H9 (cell line): ENCODE measurements at regions not wholly inside any gene's neighbourhood (a gene's known extent, or its start where the extent isn't known, plus 50 kb on each side); places are given as distances from the start of the nearest gene placed in this dataset.

Experiments
- DNase-seq: peaks from one replicate; pipeline ENCODE4 v3.0.0-alpha.2; 2017
- H2AFZ ChIP-seq: one replicate; pipeline ENCODE4 v1.6.1; 2013; ENCODE audit warnings: mild to moderate bottlenecking, low read length, control low read depth, moderate library complexity
- H2AK5ac ChIP-seq: 2 replicates; pipeline ENCODE4 v1.6.1; 2013; ENCODE audit warnings: low read length, control low read depth, mixed read lengths; ENCODE audit not compliant: insufficient read length
- H2BK120ac ChIP-seq: one replicate; pipeline ENCODE4 v1.6.1; 2013; ENCODE audit warnings: low read depth, mild to moderate bottlenecking, low read length, control low read depth, inconsistent platforms; ENCODE audit not compliant: poor library complexity, severe bottlenecking
- H2BK12ac ChIP-seq: 2 replicates; pipeline ENCODE4 v1.6.1; 2013; ENCODE audit warnings: low read length, control low read depth, mixed read lengths, low read depth; ENCODE audit not compliant: insufficient read length
- H2BK15ac ChIP-seq: 2 replicates; pipeline ENCODE4 v1.6.1; 2013; ENCODE audit warnings: low read depth, low read length, control low read depth
- H2BK20ac ChIP-seq: one replicate; pipeline ENCODE4 v1.6.1; 2013; ENCODE audit warnings: low read depth, mild to moderate bottlenecking, low read length, control low read depth, inconsistent platforms; ENCODE audit not compliant: poor library complexity, severe bottlenecking
- H2BK5ac ChIP-seq: 2 replicates; pipeline ENCODE4 v1.6.1; 2013; ENCODE audit warnings: low read length, control low read depth, mixed read lengths; ENCODE audit not compliant: insufficient read length
- H3K14ac ChIP-seq: 2 replicates; pipeline ENCODE4 v1.6.1; 2013; ENCODE audit warnings: low read length, control low read depth; ENCODE audit not compliant: insufficient read depth
- H3K18ac ChIP-seq: 2 replicates; pipeline ENCODE4 v1.6.1; 2013; ENCODE audit warnings: low read depth, mild to moderate bottlenecking, mixed read lengths, low read length, control low read depth; ENCODE audit not compliant: insufficient read length
- H3K23ac ChIP-seq: 2 replicates; pipeline ENCODE4 v1.6.1; 2013; ENCODE audit warnings: low read length, control low read depth, mixed read lengths, low read depth; ENCODE audit not compliant: insufficient read length
- H3K23me2 ChIP-seq: 2 replicates; pipeline ENCODE4 v1.6.1; 2013; ENCODE audit warnings: low read depth, mild to moderate bottlenecking, mixed read lengths, low read length, control low read depth; ENCODE audit not compliant: insufficient read length, poor library complexity, severe bottlenecking
- H3K27ac ChIP-seq: 2 replicates; pipeline ENCODE4 v1.5.1; 2013; ENCODE audit warnings: low read length, control low read depth, mixed read lengths, low read depth; ENCODE audit not compliant: insufficient read length
- H3K27me3 ChIP-seq: 2 replicates; pipeline ENCODE4 v1.6.1; 2013; ENCODE audit warnings: low read length, control low read depth, inconsistent platforms; ENCODE audit not compliant: insufficient read depth
- H3K4ac ChIP-seq: 2 replicates; pipeline ENCODE4 v1.6.1; 2013; ENCODE audit warnings: low read depth, mild to moderate bottlenecking, control low read depth, inconsistent platforms, low read length, moderate library complexity
- H3K4me1 ChIP-seq: 2 replicates; pipeline ENCODE4 v1.6.1; 2013; ENCODE audit warnings: low read length, control low read depth, inconsistent platforms; ENCODE audit not compliant: insufficient read depth
- H3K4me2 ChIP-seq: 2 replicates; pipeline ENCODE4 v1.6.1; 2013; ENCODE audit warnings: low read length, control low read depth, mixed read lengths; ENCODE audit not compliant: insufficient read length, insufficient read depth
- H3K56ac ChIP-seq: 2 replicates; pipeline ENCODE4 v1.6.1; 2013; ENCODE audit warnings: low read depth, mild to moderate bottlenecking, mixed read lengths, low read length, control low read depth; ENCODE audit not compliant: insufficient read length
- H3K79me1 ChIP-seq: 2 replicates; pipeline ENCODE4 v1.6.1; 2013; ENCODE audit warnings: low read depth, mild to moderate bottlenecking, moderate library complexity, low read length, control low read depth, inconsistent platforms; ENCODE audit not compliant: insufficient read depth, poor library complexity, severe bottlenecking
- H3K79me2 ChIP-seq: 2 replicates; pipeline ENCODE4 v1.6.1; 2013; ENCODE audit warnings: low read length, control low read depth, inconsistent platforms; ENCODE audit not compliant: insufficient read depth
- H3K9ac ChIP-seq: 2 replicates; pipeline ENCODE4 v1.6.1; 2013; ENCODE audit warnings: low read length, control low read depth, mixed read lengths; ENCODE audit not compliant: insufficient read length; ENCODE audit errors: extremely low read depth
- H3K9me3 ChIP-seq: one replicate; pipeline ENCODE4 v1.6.1; 2013; ENCODE audit warnings: low read depth, low read length, inconsistent platforms; ENCODE audit not compliant: control insufficient read depth
- H3T11ph ChIP-seq: one replicate; pipeline ENCODE4 v1.6.1; 2013; ENCODE audit warnings: mild to moderate bottlenecking, low read length, control low read depth, inconsistent platforms
- H4K20me1 ChIP-seq: one replicate; pipeline ENCODE4 v1.6.1; 2013; ENCODE audit not compliant: control insufficient read depth, insufficient read length, insufficient read depth
- H4K5ac ChIP-seq: 2 replicates; pipeline ENCODE4 v1.6.1; 2013; ENCODE audit warnings: low read depth, mild to moderate bottlenecking, mixed read lengths, low read length, control low read depth; ENCODE audit not compliant: insufficient read length
- H4K8ac ChIP-seq: replicated peaks from 2 replicates; pipeline ENCODE4 v1.6.1; 2013; ENCODE audit warnings: low read length, control low read depth, mixed read lengths, low read depth; ENCODE audit not compliant: insufficient read length
- H4K91ac ChIP-seq: 2 replicates; pipeline ENCODE4 v1.6.1; 2013; ENCODE audit warnings: low read depth, mild to moderate bottlenecking, moderate library complexity, mixed read lengths, low read length, control low read depth; ENCODE audit not compliant: insufficient read length
- H3K27ac Mint-ChIP-seq, 3 experiments: 2 replicates in 2 of 3; 3 replicates in 1 of 3; pipeline ENCODE4 v1.8.0; 2020 to 2021; ENCODE audit warnings: mixed read lengths in 3 of 3, mild to moderate bottlenecking in 1 of 3, moderate library complexity in 1 of 3
- H3K27me3 Mint-ChIP-seq: 2 replicates; pipeline ENCODE4 v1.8.0; 2021; ENCODE audit warnings: low read depth, mild to moderate bottlenecking, moderate library complexity, mixed read lengths
- H3K36me3 Mint-ChIP-seq, 3 experiments: 2 replicates in 2 of 3; 3 replicates in 1 of 3; pipeline ENCODE4 v1.8.0; 2020 to 2021; ENCODE audit warnings: low read depth in 3 of 3, mixed read lengths in 3 of 3; ENCODE audit not compliant: insufficient read depth in 1 of 3
- H3K4me1 Mint-ChIP-seq, 2 experiments: 2 replicates each; pipeline ENCODE4 v1.8.0; 2020; ENCODE audit warnings: mixed read lengths in 2 of 2
- H3K4me3 Mint-ChIP-seq, 2 experiments: 2 replicates in 1 of 2; 3 replicates in 1 of 2; pipeline ENCODE4 v1.8.0; 2020 to 2021; ENCODE audit warnings: mild to moderate bottlenecking in 2 of 2, mixed read lengths in 2 of 2, moderate library complexity in 1 of 2
- H3K9me3 Mint-ChIP-seq, 2 experiments: 2 replicates in 1 of 2; 3 replicates in 1 of 2; pipeline ENCODE4 v1.8.0; 2020; ENCODE audit warnings: mild to moderate bottlenecking in 2 of 2, mixed read lengths in 2 of 2, moderate library complexity in 1 of 2
- CTCF ChIP-seq: fragments of 200-600 bp; sonication (generic); conservative IDR thresholded peaks from 3 replicates; pipeline ENCODE4 v1.8.0; 2021; ENCODE audit warnings: antibody characterized with exemption, mild to moderate bottlenecking
- WGBS: extraction: QIAGEN DNeasy Blood & Tissue Kit; methylation state at CpG from one replicate; pipeline ENCODE4 v1.1.7; 2013; ENCODE audit warnings: missing lambda C conversion rate, low lambda C conversion rate, mixed read lengths; ENCODE audit not compliant: insufficient read length; ENCODE audit errors: extremely low coverage; 5-methylcytosine and 5-hydroxymethylcytosine counted together

DNA sequence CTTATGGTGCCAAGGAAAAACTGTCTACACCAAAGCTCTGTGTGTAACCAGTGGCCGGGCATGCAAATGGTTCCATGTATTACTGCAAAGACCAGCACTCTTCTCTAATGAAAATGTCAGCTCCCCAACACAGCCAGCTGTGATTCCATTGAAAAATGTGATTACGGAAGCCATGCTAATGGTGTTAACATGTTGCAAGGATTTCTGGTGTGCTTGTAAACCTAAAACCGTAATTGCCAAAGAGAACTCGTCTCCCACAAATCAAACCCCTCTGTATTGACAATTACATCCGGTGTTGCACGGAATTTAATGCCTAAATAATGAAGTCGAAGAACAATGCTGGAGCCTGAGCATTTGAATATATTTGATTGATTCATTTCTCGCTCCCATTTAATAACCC lies 351.7 kb downstream of the NPIPA8 start:
- no peak for TF ChIP-seq CTCF
- H3K4me1 ChIP-seq: no peaks in the 10 kb centered on the region

More for the DNA sequence above, 351.7 kb downstream of the NPIPA8 start:
- H3K18ac ChIP-seq: no peak overlapping the region
- no peak overlapping the region for H4K91ac ChIP-seq
- H3K27me3 ChIP-seq: no peaks in the 10 kb centered on the region
- no peaks in the 10 kb centered on the region for H3K36me3 Mint-ChIP-seq
- no peak overlapping the region for H3K4me2 ChIP-seq
- no peaks in the 10 kb centered on the region for H3K79me2 ChIP-seq
- H3K4me3 Mint-ChIP-seq: no peak overlapping the region
- no peak overlapping the region for H3K14ac ChIP-seq
- no peaks in the 10 kb centered on the region for H3K79me1 ChIP-seq
- H3K4ac ChIP-seq: no peak overlapping the region
- H3K27me3 Mint-ChIP-seq: peaks cover 2% of the 10 kb centered on the region
- no peak overlapping the region for H3K27ac ChIP-seq
- no peak overlapping the region for H2AK5ac ChIP-seq
- no peak overlapping the region for H2BK5ac ChIP-seq
- DNase-seq: no peak
- H2AFZ ChIP-seq: no peak overlapping the region
- H2BK20ac ChIP-seq: peak overlapping the region; percentile 76
- no peak overlapping the region for H4K5ac ChIP-seq
- no peaks in the 10 kb centered on the region for H3K9me3 ChIP-seq
- no peak overlapping the region for H3K56ac ChIP-seq
- no peaks in the 10 kb centered on the region; a peak in 1 of 5 replicates for H3K9me3 Mint-ChIP-seq
- no peak overlapping the region for H2BK12ac ChIP-seq
- H3K23ac ChIP-seq: no peak overlapping the region
- no peak overlapping the region for H3T11ph ChIP-seq
- H3K9ac ChIP-seq: no peak overlapping the region
- no CpG with 5 or more reads among the region's 8 CpGs for WGBS
- no peak overlapping the region for H2BK15ac ChIP-seq
- H4K8ac ChIP-seq: no peak overlapping the region
- H4K20me1 ChIP-seq: no peaks in the 10 kb centered on the region
- H3K4me1 Mint-ChIP-seq: peaks cover 0 to 4% of the 10 kb centered on the region in 2 experiments; a peak in 2 of 4 replicates
- no peak overlapping the region for H2BK120ac ChIP-seq
- no peak overlapping the region for H3K27ac Mint-ChIP-seq
- H3K23me2 ChIP-seq: no peaks in the 10 kb centered on the region
